Brain microvascular endothelial cell (primary cell): ENCODE measurements at regions not wholly inside any gene's neighbourhood (a gene's known extent, or its start where the extent isn't known, plus 50 kb on each side); places are given as distances from the start of the nearest gene placed in this dataset.

Experiments used
- DNase-seq: peaks from one replicate; pipeline ENCODE4 v3.0.0-alpha.2; 2020
- H3K27ac ChIP-seq: fragments of 250-450 bp; sonication (Bioruptor Pico); 2 replicates; pipeline ENCODE4 v1.5.1; 2020; ENCODE audit warnings: mild to moderate bottlenecking, moderate library complexity
- H3K27me3 ChIP-seq: fragments of 250-450 bp; sonication (Bioruptor Pico); replicated peaks from 2 replicates; pipeline ENCODE4 v1.5.1; 2020; ENCODE audit warnings: mild to moderate bottlenecking
- H3K36me3 ChIP-seq: fragments of 250-450 bp; sonication (Bioruptor Pico); replicated peaks from 2 replicates; pipeline ENCODE4 v1.5.1; 2020; ENCODE audit warnings: mild to moderate bottlenecking
- H3K4me3 ChIP-seq: 2 replicates; pipeline ENCODE4 v1.5.1; 2011; ENCODE audit warnings: low read depth, mild to moderate bottlenecking, control low read depth, low read length, moderate library complexity
- in situ Hi-C: cut with HindIII; loops from 2 replicates; pipeline ENCODE4 v1.10.0; 2017; ENCODE audit warnings: low sequenced_read_pairs, low pct_ligation_motif_present
- TF ChIP-seq, protein P1 (sequence below): IDR thresholded peaks from 2 replicates; pipeline ENCODE4 v1.5.1; 2011; ENCODE audit warnings: low read depth, mild to moderate bottlenecking, moderate library complexity, low read length, control low read depth, inconsistent platforms; ENCODE audit errors: missing control alignments

DNA sequence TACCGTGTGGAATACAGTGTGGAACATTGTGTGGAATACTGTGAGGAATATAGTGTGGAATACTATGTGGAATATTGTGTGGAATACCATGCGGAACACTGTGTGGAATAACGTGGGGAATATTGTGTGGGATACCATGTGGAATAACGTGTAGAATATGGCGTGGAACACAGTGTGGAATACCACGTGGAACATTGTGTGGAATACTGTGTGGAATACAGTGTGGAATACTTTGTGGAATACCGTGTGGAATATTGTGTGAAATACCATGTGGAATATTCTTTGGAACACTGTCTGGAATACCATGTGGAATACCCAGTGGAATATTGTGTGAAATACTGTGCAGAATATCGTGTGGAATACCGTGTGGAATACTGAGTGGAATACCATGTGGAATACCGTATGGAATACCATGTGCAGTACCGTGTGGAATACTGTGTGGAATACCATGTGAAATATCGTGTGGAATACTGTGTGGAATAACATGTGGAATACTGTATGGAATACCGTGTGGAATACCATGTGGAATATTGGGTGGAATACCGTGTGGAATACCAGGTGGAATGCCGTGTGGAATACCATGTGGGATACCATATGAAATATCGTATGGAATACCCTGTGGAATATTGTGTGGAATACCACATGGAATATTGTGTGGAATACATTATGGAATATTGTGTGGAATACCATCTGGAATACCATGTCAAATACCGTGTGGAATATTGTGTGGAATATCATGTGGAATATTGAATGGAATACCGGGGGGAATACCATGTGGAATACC is 133.1 kb upstream of the CHST15 start:
- no peaks in the 10 kb centered on the region for H3K27me3 ChIP-seq
- no peaks in the 10 kb centered on the region for H3K36me3 ChIP-seq
- no peak for DNase-seq
- H3K27ac ChIP-seq = no peak overlapping the region
- TF ChIP-seq, protein P1, sequence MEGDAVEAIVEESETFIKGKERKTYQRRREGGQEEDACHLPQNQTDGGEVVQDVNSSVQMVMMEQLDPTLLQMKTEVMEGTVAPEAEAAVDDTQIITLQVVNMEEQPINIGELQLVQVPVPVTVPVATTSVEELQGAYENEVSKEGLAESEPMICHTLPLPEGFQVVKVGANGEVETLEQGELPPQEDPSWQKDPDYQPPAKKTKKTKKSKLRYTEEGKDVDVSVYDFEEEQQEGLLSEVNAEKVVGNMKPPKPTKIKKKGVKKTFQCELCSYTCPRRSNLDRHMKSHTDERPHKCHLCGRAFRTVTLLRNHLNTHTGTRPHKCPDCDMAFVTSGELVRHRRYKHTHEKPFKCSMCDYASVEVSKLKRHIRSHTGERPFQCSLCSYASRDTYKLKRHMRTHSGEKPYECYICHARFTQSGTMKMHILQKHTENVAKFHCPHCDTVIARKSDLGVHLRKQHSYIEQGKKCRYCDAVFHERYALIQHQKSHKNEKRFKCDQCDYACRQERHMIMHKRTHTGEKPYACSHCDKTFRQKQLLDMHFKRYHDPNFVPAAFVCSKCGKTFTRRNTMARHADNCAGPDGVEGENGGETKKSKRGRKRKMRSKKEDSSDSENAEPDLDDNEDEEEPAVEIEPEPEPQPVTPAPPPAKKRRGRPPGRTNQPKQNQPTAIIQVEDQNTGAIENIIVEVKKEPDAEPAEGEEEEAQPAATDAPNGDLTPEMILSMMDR = no peak
- H3K4me3 ChIP-seq = no peak overlapping the region
- in situ Hi-C loops = no loop called here

DNA sequence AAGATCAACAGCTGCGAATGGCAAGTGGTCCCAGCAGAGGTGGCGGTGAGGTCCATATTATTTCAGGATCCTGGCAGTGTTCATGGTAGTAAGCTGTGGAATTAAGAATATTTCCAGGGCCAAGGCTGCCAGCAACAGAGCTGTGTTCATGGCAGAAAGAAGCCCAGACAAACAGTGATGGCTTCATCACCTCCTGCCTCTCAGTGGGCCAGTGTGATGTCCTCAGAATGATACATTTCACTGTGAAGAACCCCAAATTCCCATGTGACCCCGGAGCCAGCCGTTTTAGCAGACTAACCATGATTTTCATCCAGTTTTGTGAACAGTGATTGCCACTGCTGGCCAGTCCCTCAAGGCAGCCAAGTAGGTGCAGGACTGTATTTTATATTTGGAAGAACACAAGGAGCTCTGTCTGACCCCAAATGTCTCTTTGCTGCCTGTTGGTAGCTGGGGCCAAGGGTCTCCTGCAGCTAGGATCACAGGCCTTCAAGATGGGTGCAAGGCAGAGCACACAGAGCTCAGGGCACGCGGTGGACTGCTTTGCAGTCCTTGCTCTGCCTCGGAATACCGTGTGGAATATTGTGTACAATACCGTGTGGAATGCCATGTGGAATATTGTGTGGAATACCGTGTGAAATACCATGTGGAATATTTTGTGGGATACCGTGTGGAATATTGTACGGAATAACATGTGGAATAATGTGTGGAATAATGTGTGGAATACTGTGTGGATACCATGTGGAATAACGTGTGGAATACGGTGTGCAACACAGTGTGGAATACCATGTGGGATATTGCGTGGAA is 132.3 kb upstream of the CHST15 start:
- no peak overlapping the region for H3K4me3 ChIP-seq
- no peaks in the 10 kb centered on the region for H3K27me3 ChIP-seq
- no peaks in the 10 kb centered on the region for H3K36me3 ChIP-seq
- H3K27ac ChIP-seq = no peak overlapping the region
- in situ Hi-C loops = no loop called here
- DNase-seq = no peak
- TF ChIP-seq, protein P1 = no peak

DNA sequence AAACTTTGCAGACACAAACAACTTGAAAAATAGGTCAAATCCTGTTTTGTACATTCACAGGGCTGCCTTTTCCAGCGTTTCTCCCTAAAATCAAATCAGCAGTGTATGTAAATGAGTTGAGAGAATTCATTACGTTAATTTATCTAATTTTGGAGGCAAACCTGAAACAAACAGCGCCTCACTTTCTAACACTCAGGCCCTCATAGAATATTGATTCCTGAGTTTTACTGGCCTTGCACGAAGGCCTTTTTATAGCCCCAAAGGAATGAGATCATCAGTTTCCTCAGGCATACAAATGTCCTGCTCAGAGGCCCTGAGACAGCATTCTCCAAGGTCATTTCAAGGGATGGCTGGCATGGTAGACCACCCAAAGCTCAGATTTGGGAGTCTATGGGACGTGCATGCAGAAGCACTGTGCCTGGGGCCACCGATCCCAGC is 131.7 kb upstream of the CHST15 start:
- in situ Hi-C loops = no loop called here
- Histone ChIP-seq H3K36me3 (no peaks in the 10 kb centered on the region), H3K27me3 (no peaks in the 10 kb centered on the region), H3K27ac (no peak overlapping the region), H3K4me3 (no peak overlapping the region)
- no peak for DNase-seq
- TF ChIP-seq, protein P1 = no peak

DNA sequence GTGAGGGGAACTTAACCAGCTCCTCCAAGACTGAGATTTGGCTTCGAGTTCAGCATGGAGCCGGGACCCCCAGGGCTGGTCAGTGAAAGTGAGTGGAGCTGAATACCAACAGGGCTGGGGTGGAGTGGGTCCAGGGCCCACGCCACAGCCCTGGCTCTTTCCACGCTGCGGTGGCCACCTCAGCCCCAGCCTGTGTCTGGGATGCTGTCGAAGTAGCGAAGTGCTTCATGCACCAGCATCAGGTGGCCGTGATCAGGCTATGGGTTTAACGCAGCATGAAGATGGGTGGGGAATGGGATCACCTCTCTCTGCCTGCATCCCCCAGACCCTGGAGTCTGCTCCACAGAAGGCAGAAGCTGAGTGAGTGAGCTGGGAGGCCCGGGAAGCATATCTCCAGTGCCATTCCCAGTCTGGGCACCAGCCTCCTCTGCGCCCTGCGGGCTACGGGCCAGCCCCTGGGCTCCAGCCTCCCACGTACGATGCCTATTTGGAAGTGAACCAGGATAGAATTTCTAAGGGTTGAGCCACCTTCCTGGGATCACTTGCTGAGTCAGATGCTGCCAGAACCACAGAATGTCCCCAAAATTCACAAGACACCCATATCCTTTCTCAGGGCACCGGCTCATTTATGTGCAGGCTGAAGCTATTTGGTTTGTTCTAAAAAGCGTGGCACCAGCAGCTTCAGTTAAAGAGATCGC is 131.1 kb upstream of the CHST15 start:
- H3K36me3 ChIP-seq = no peaks in the 10 kb centered on the region
- no peak overlapping the region for H3K27ac ChIP-seq
- no peak overlapping the region for H3K4me3 ChIP-seq
- in situ Hi-C loops = no loop called here
- TF ChIP-seq, protein P1 = no peak
- H3K27me3 ChIP-seq = no peaks in the 10 kb centered on the region
- peak; percentile 4 for DNase-seq

DNA sequence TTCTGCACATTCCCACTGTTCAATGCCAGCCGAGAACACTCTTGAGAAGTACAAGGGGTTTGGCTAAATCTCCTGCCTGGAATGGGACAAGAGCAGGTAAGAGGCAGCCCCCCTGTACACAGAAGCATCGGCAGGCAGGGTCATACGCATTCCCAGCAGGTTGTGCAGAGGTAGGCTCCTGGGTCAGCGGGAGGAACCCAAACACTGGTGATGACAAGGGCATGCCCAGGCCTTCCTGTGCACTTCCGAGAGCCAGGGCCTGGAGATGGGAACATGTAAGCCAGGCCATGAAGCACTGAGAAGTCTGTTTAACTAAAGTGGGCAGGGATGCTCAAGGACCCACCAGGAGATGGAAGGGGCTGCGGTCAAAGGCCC is 130.3 kb upstream of the CHST15 start:
- no peaks in the 10 kb centered on the region for H3K36me3 ChIP-seq
- no peak overlapping the region for H3K27ac ChIP-seq
- no peaks in the 10 kb centered on the region for H3K27me3 ChIP-seq
- TF ChIP-seq, protein P1 = no peak
- H3K4me3 ChIP-seq = no peak overlapping the region
- no peak for DNase-seq
- in situ Hi-C loops = no loop called here
